ENCODE measurements at regions not wholly inside any gene's neighbourhood (a gene's known extent, or its start where the extent isn't known, plus 50 kb on each side); places are given as distances from the start of the nearest gene placed in this dataset.

DNA sequence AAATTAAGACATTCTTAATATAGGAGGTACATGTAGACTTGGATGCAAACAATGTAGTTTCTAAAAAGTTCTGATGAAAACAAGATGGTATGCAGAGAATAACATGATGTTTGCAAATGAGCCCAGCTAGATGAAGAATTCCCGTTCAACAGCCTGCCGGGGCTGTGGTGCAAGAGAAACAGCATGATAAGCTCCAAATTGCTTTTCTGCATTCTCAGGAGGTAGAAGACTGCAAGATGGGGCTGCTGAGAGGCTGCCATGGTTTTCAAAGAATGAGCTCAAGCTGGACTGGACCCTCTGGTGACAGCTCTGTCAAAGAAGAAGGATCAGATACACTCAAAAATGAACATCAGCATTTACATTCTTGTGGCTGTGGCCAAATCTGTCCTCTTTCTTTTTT is 73.4 kb upstream of the PALS2 start:
- TF ChIP-seq, protein P1, sequence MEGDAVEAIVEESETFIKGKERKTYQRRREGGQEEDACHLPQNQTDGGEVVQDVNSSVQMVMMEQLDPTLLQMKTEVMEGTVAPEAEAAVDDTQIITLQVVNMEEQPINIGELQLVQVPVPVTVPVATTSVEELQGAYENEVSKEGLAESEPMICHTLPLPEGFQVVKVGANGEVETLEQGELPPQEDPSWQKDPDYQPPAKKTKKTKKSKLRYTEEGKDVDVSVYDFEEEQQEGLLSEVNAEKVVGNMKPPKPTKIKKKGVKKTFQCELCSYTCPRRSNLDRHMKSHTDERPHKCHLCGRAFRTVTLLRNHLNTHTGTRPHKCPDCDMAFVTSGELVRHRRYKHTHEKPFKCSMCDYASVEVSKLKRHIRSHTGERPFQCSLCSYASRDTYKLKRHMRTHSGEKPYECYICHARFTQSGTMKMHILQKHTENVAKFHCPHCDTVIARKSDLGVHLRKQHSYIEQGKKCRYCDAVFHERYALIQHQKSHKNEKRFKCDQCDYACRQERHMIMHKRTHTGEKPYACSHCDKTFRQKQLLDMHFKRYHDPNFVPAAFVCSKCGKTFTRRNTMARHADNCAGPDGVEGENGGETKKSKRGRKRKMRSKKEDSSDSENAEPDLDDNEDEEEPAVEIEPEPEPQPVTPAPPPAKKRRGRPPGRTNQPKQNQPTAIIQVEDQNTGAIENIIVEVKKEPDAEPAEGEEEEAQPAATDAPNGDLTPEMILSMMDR (IDR thresholded peaks at IDR 0.05): no peak
- no peak for TF ChIP-seq ZFX (IDR thresholded peaks at IDR 0.05; ENCODE audit: borderline replicate concordance)

All from 22Rv1 (cell line).